GM12891 (cell line): ENCODE measurements at regions not wholly inside any gene's neighbourhood (a gene's known extent, or its start where the extent isn't known, plus 50 kb on each side); places are given as distances from the start of the nearest gene placed in this dataset.

ENCODE experiments used
- PAX5 ChIP-seq: IDR thresholded peaks from 2 replicates; pipeline ENCODE4 v1.6.1; 2011; ENCODE audit warnings: low read length, moderate library complexity, mild to moderate bottlenecking; ENCODE audit not compliant: insufficient read depth, severe bottlenecking
- POLR2A ChIP-seq: IDR thresholded peaks from 2 replicates; pipeline ENCODE4 v1.6.1; 2011; ENCODE audit warnings: low read depth, low read length, control low read depth
- POLR2AphosphoS5 ChIP-seq: IDR thresholded peaks from 2 replicates; pipeline ENCODE4 v1.6.1; 2011; ENCODE audit warnings: low read depth, low read length, control low read depth
- SPI1 ChIP-seq: IDR thresholded peaks from 2 replicates; pipeline ENCODE4 v1.6.1; 2011; ENCODE audit warnings: low read depth, low read length, control low read depth
- TAF1 ChIP-seq: IDR thresholded peaks from 2 replicates; pipeline ENCODE4 v1.6.1; 2011; ENCODE audit warnings: low read depth, low read length, control low read depth

GRCh38 chr2:33788044-33788443, 188.9 kb upstream of the FAM98A start:
- TF ChIP-seq TAF1 (no peak), POLR2A (no peak), POLR2AphosphoS5 (no peak), PAX5 (no peak), SPI1 (no peak)
